Thyroid gland (tissue), 4 donors: ENCODE measurements at regions not wholly inside any gene's neighbourhood (a gene's known extent, or its start where the extent isn't known, plus 50 kb on each side); places are given as distances from the start of the nearest gene placed in this dataset.

Experiments used
- CTCF ChIP-seq, 6 experiments: fragments of 200-600 bp in 3 of 6; fragments of 450-650 bp in 3 of 6; sonication (generic) in 3 of 6; IDR thresholded peaks; one replicate each; pipeline ENCODE4 v1.5.1; 2016 to 2019; ENCODE audit warnings: antibody characterized with exemption in 6 of 6, mild to moderate bottlenecking in 2 of 6, inconsistent platforms in 1 of 6, moderate library complexity in 1 of 6
- POLR2A ChIP-seq, 2 donors: fragments of 450-650 bp; IDR thresholded peaks; one replicate each; pipeline ENCODE4 v1.6.1; 2017; ENCODE audit warnings: antibody characterized with exemption in 2 of 2, mild to moderate bottlenecking in 2 of 2, moderate library complexity in 1 of 2

DNA sequence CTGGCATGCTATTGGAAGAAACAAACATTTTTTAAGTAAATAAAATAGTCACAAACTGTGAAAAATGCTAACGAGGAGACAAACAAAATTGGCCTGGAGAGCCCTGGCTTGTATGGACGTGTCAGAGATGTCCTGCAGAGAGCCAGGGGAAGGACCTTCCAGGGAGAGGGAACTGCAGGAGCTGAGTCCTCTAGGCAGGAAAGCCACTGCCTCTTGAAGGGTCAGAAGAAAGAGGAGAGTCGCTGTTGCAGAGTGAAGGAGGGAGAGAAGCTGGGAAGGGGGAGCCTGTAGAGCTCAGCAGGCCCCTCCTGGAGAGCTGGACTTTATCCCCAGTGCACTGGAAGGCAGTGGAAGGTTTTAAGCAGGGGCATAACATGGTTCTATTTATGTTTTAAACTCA is 80.3 kb upstream of the PWP1 start:
- TF ChIP-seq POLR2A (IDR thresholded peaks at IDR 0.05) = no peak
- TF ChIP-seq CTCF (IDR thresholded peaks at IDR 0.05) = no peak
